GM18858 (cell line): ENCODE measurements at regions not wholly inside any gene's neighbourhood (a gene's known extent, or its start where the extent isn't known, plus 50 kb on each side); places are given as distances from the start of the nearest gene placed in this dataset.
"Not testable (repeated sequence)": the region's sequence is repeated elsewhere in the genome, so short reads cannot be mapped to it uniquely, and the experiment has no call there.

ENCODE experiments used
- ATAC-seq: cut with Tn5 transposase; IDR thresholded peaks from one replicate; pipeline ENCODE4 v1.9.1; 2021; ENCODE audit not compliant: unreplicated experiment

DNA sequence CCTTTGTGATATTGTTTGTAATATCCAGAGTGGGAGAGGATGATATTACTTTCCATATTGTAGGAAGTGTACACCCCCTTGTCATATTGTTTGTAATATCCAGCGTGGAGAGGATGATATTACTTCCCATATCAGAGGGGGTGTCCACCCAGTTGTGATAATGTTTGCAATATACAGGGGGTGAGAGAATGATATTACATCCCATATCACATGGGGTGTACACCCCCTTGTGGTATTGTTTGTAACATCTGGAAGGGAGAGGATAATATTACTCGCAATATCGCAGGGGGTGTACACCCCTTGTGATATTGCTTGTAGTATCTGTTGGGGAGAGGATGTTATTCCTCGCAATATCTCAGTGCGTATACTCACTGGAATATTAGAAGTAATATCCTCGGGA is 61.5 kb downstream of the PRSS23 start:
- ATAC-seq, result no peak

DNA sequence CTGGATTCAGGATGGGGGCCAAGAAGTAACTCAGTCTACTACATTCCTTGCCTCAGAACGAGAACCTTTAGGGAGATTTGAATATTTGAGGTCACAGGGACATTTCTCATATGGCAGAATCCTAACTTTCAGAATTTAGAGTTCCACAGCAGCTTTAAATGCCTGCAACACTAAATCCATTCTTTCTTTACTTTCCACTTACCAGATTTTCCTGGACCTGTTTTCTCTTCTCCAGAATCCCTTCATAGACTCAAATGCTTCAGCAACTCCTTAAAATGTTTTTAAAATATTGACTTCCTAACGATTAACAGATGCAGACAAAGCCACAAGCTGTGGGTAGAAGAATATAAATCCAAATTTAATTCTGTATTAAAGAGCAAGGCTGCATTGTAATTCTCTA is 63.1 kb downstream of the PRSS23 start:
- ATAC-seq, result no peak

- ATAC-seq, result no peak
These were observed 65.1 kb downstream of the PRSS23 start for GRCh38 chr11:86865436-86865835.

- peak; percentile 10 for ATAC-seq
These were observed 69.2 kb downstream of the PRSS23 start for GRCh38 chr11:86869531-86869930.

DNA sequence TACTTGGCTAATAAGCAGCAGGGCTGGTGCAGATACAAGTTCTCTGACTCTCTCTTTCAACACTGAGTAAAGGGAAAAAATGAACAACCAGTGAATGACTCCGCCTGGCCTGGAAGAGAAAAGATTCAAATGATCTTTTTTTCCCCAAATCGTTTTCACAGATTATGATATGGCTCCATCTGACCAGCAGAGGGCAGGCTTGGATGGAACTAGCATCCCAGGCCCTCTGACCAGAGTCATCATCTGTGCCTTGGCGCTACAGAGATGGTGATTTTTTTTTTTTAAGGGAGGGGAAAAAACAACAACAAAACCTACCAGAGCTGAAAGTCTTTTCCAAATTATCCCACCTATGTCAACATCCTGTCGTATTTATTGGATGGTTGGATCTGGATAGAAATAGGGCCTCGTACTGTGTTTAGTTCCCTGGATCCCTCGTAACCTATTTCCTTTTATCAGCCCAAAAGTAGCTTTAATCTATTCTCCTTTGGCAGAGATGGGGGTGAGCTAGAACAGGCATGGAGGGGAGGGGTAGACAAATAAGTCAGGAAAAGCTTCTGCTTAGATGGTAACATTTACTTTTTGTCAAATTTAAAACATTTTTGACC is 69.7 kb downstream of the PRSS23 start:
- ATAC-seq, result peak; percentile 73

- ATAC-seq, result no peak
These were observed 73.3 kb downstream of the PRSS23 start for GRCh38 chr11:86873573-86874083.

DNA sequence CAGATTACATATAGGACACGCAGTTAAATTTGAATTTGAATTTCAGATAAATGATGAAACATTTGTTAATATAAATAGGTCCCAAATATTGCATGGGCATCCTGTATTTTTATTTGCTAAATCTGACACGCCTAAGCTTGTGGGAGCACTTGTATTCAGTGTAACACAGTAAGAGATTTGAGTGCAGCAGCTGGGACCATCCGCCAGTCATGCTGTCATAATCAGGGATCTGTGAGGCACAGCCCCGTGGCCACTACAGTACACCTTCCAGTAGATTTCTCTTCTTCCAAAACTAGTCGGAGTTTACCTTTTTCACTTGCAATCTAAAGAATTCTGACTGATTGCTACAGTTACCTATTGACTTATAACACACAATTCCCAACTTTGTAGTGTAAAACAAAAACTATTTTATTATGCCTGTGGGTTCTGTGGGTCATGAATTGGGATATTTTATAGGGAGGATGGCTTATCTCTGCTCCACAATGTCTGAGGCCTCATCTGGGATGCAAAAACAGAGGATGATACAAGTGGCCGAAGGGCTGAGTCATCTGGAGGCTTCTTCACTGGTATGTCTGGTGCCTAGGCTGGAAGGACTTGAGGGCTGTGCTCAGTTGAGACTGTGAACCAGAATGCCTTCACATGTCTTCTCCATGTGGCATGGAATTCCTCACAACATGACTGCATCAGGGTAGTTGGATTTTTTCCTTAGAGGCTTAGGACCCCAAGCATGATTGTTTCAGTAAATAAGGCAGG is 74.1 kb downstream of the PRSS23 start:
- no peak for ATAC-seq

DNA sequence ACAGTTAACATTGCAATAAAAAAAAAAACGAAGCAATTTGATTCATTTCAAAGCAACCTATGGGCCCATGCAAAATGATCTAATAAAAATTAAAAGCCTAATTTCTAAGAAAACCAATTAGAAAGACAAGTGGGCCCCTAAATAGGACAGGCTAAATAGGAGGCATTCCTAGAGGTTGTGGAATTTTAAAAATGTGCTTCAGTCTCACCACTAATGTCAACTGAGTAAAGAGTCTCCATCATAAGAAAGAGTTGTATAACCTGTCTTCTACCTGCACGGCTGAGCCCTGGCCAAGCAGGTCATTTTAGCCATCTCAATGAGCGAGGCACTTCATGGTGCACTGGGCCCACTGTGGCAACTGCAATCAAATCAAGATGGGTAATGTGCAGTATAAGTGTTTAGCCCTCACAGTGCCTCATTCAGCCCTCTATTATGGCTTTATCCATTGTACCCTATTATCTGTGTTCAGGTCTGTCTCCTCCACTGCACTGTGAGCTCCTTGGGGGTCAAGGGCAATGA is 76.4 kb downstream of the PRSS23 start:
- ATAC-seq, result no peak

DNA sequence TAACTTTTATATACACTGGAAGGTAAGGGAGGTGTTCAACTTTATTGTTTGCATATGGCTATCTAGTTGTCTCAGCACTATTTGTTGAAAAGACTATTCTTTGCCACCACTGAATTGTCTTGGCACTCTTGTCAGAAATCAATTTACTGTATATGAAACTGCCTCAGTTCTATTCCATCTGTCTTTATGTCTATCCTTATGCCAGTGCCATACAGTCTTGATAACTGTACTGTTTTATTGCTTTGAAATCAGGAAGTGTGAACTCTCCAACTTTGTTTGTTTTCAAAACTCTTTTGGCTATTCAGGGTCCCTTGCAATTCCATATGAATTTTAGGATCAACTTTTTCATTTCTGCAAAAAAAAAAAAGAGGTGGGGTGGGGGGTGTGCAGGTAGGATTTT is 77.2 kb downstream of the PRSS23 start:
- ATAC-seq, result no peak

DNA sequence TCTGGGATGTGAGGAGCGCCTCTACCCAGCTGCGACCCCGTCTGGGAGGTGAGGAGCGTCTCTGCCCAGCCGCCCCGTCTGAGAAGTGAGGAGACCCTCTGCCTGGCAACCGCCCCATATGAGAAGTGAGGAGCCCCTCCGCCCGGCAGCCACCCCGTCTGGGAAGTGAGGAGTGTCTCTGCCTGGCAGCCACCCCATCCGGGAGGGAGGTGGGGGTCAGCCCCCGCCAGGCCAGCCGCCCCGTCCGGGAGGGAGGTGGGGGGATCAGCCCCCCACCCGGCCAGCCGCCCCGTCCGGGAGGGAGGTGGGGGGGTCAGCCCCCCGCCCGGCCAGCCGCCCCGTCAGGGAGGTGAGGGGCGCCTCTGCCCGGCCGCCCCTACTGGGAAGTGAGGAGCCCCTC is 76.0 kb downstream of the FZD4 start:
- ATAC-seq, result not testable (repeated sequence)

- no peak for ATAC-seq
These were observed 69.9 kb downstream of the FZD4 start for GRCh38 chr11:86885311-86885710.

- no peak for ATAC-seq
These were observed 66.8 kb downstream of the FZD4 start for GRCh38 chr11:86888164-86889000.

DNA sequence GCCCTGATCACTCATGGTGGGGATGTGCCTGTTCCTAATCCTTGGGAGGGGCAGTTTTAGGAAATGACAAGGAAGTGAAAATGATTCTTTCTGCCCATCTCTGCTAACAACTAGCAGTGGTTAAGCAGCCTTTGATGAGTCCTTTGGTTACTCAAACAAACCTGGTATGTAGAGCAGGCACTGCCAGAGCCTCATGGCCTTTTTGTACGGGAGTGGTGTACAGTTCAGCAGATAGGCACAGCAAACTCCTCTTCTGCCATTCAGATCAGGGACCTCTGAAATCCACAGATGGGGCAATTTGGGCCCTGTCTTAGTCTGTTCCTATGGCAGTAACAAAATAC is 66.2 kb downstream of the FZD4 start:
- ATAC-seq, result no peak

GRCh38 chr11:86891036-86891435 is 64.2 kb downstream of the FZD4 start:
- no peak for ATAC-seq

- no peak for ATAC-seq
These were observed 62.0 kb downstream of the FZD4 start for GRCh38 chr11:86893235-86893634.
